Endothelial cell of umbilical vein (primary cell): ENCODE measurements at regions not wholly inside any gene's neighbourhood (a gene's known extent, or its start where the extent isn't known, plus 50 kb on each side); places are given as distances from the start of the nearest gene placed in this dataset.

Experiments
- POLR2A ChIP-seq: IDR thresholded peaks from 2 replicates; pipeline ENCODE4 v1.6.1; 2012; ENCODE audit warnings: low read depth, mild to moderate bottlenecking, control low read depth, low read length
- TF ChIP-seq, protein P1 (sequence below), 2 donors: IDR thresholded peaks; 1 replicate in 1 of 2; 2 replicates in 1 of 2; pipeline ENCODE4 v1.5.1; 2011; ENCODE audit warnings: low read length in 2 of 2, mild to moderate bottlenecking in 2 of 2, moderate library complexity in 2 of 2, control low read depth in 1 of 2, inconsistent platforms in 1 of 2, low read depth in 1 of 2; ENCODE audit not compliant: insufficient read depth in 1 of 2; ENCODE audit errors: extremely low read depth in 1 of 2

GRCh38 chr12:68557011-68557730 is 53.5 kb upstream of the RAP1B start:
- TF ChIP-seq, protein P1, sequence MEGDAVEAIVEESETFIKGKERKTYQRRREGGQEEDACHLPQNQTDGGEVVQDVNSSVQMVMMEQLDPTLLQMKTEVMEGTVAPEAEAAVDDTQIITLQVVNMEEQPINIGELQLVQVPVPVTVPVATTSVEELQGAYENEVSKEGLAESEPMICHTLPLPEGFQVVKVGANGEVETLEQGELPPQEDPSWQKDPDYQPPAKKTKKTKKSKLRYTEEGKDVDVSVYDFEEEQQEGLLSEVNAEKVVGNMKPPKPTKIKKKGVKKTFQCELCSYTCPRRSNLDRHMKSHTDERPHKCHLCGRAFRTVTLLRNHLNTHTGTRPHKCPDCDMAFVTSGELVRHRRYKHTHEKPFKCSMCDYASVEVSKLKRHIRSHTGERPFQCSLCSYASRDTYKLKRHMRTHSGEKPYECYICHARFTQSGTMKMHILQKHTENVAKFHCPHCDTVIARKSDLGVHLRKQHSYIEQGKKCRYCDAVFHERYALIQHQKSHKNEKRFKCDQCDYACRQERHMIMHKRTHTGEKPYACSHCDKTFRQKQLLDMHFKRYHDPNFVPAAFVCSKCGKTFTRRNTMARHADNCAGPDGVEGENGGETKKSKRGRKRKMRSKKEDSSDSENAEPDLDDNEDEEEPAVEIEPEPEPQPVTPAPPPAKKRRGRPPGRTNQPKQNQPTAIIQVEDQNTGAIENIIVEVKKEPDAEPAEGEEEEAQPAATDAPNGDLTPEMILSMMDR (IDR thresholded peaks at IDR 0.05; ENCODE audit: extremely low read depth in 1 of 2, insufficient read depth in 1 of 2, low read depth in 1 of 2, low read length in 2 of 2) = no peak
- no peak for TF ChIP-seq POLR2A
